SH-SY5Y (cell line): ENCODE measurements at regions not wholly inside any gene's neighbourhood (a gene's known extent, or its start where the extent isn't known, plus 50 kb on each side); places are given as distances from the start of the nearest gene placed in this dataset.

Source experiments
- GATA2 ChIP-seq: IDR thresholded peaks from 2 replicates; pipeline ENCODE4 v1.6.1; 2011; ENCODE audit warnings: mild to moderate bottlenecking, low read depth, low read length
- GATA3 ChIP-seq: IDR thresholded peaks from 2 replicates; pipeline ENCODE4 v1.6.1; 2011; ENCODE audit warnings: low read depth, mild to moderate bottlenecking, low read length, moderate library complexity

DNA sequence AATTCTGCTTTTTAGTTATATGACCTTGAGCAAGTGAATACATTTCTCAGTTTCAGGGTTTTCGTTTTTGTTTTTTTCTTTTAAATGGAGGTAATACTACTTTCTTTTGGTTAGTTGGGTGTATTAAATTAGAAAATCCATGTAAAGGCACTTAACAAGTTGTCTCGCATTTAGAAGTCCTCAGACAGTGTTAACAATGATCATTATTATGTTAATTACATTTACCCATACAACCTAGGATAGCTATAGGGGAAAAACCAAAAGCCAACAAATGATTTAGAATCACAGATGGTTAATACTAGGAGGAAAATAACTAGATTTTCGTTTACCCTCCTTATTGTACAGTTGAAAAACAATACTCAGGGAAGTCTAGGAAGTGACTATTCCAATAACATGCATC is 972.2 kb upstream of the WWC1 start:
- no peak for TF ChIP-seq GATA2
- TF ChIP-seq GATA3: no peak

- TF ChIP-seq GATA2 (no peak), GATA3 (peak; percentile 57)
These were observed 971.4 kb upstream of the WWC1 start for GRCh38 chr5:167320019-167320418.

DNA sequence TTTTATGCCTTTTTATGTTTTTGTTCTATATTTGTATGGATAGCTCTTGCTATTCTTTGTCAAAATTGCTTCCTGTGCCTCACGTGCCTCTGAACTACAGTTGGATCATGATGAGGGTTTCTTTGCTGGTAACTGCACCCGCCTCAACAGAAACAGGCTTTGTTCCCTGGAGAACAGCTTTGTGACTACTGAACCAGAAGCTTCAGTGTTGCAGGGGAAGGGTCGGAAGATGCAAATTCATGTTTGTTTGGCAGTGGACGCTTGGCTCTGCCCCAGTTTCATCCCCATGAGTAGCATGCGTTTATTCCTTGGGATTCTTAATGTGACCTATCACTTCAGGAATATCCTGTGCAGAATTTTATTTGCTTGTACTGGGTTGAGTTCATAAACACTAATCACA is 959.1 kb upstream of the WWC1 start:
- no peak for TF ChIP-seq GATA2
- no peak for TF ChIP-seq GATA3

DNA sequence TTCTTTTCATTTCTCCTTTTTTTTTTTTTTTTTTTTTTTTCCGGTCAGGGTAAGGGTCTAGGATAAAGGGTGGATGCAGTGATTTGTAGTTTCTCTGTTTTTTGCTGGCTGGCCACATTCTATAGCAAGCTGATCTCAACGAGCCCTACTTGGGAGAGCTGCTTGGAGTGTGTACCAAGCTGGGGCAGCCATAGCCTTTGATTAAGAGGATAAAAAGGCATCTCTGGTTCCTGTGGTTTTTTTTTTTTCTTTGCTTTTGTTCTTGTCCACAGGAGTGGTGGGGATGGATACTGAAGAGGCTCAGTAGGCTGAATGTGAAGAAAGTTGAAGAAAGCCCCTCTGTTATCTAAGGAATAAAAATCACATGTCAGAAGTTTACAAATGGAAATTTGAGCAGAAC is 955.3 kb upstream of the WWC1 start:
- TF ChIP-seq GATA3: no peak
- no peak for TF ChIP-seq GATA2

- TF ChIP-seq GATA3: no peak
- no peak for TF ChIP-seq GATA2
These were observed 952.2 kb upstream of the WWC1 start for GRCh38 chr5:167339205-167339604.

- TF ChIP-seq GATA3: no peak
- TF ChIP-seq GATA2: no peak
These were observed 945.0 kb upstream of the WWC1 start for GRCh38 chr5:167346461-167346860.

GRCh38 chr5:167348251-167348926 is 943.1 kb upstream of the WWC1 start:
- no peak for TF ChIP-seq GATA3
- no peak for TF ChIP-seq GATA2

GRCh38 chr5:167348980-167349379 is 942.5 kb upstream of the WWC1 start:
- no peak for TF ChIP-seq GATA2
- no peak for TF ChIP-seq GATA3

- no peak for TF ChIP-seq GATA2
- no peak for TF ChIP-seq GATA3
These were observed 940.1 kb upstream of the WWC1 start for GRCh38 chr5:167351316-167351715.

DNA sequence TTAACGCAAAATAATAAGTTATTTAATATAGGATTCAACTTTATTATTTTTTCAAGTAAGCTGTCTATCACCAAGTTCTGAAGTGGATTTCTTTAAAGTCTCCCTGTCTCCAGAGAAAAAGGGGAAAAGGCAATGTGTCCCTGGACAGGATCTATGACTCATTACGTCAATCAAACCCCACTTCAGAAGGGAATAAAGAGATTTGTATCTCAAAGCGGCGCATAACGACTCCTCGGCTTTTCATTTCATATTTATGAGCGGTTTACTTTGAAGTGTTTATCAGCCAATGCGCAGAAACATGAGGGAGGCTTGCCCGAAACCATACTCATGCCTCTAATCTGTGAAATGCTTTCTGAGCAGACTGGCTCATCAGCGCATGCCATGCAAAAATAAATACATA is 938.6 kb upstream of the WWC1 start:
- peak; percentile 37; the same call in 1 of the 2 replicates for TF ChIP-seq GATA2
- no peak for TF ChIP-seq GATA3

- TF ChIP-seq GATA3: no peak
- no peak for TF ChIP-seq GATA2
These were observed 936.1 kb upstream of the WWC1 start for GRCh38 chr5:167355346-167355745.

DNA sequence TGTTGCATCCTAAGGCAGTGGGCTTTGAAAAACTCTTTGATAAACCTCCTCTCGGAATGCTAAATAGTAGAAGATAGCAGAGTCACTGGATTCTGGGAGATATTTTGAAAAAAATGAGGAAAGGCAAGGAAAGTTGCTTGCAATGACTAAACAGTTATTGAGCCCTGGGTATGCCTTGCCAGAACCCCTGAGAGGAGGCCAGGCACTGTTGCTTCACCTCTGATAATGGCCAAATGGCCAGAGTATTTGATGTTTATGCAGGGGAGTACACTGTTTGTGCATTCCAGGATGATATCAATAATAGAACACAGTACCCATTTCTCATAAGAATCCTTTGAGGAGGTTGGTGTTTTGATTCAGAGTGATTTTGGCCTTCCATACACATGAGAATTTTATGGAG is 935.1 kb upstream of the WWC1 start:
- TF ChIP-seq GATA2 (no peak), GATA3 (no peak)

GRCh38 chr5:167358868-167359492 is 932.5 kb upstream of the WWC1 start:
- TF ChIP-seq GATA3 (no peak), GATA2 (no peak)

- no peak for TF ChIP-seq GATA3
- TF ChIP-seq GATA2: no peak
These were observed 929.6 kb upstream of the WWC1 start for GRCh38 chr5:167361795-167362194.

DNA sequence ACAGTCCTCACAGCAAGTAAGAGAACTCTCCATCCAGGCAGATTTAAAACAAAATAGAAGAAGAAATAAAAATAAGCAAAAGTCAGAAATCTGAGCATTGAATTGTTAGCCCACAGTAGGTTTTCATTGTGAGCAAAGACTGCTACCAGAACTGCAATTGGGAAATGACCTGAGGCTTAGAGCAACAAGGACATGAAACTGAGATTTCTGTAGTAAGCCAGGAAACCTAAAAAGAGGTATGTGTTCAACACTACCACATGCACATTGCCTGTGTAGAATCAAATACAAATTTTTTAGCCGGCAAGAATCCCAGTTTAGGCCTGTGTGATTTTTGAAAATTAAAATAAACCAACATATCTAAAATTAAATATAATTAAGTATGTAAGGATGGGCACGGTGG is 928.4 kb upstream of the WWC1 start:
- TF ChIP-seq GATA3 (no peak), GATA2 (no peak)

GRCh38 chr5:167375125-167375524 is 916.3 kb upstream of the WWC1 start:
- TF ChIP-seq GATA2 (no peak), GATA3 (no peak)
